ENCODE measurements at regions not wholly inside any gene's neighbourhood (a gene's known extent, or its start where the extent isn't known, plus 50 kb on each side); places are given as distances from the start of the nearest gene placed in this dataset.
A peak's percentile ranks its signal among the peaks of the same experiment; 100 is the strongest.
"Not testable (repeated sequence)": the region's sequence is repeated elsewhere in the genome, so short reads cannot be mapped to it uniquely, and the experiment has no call there.

DNA sequence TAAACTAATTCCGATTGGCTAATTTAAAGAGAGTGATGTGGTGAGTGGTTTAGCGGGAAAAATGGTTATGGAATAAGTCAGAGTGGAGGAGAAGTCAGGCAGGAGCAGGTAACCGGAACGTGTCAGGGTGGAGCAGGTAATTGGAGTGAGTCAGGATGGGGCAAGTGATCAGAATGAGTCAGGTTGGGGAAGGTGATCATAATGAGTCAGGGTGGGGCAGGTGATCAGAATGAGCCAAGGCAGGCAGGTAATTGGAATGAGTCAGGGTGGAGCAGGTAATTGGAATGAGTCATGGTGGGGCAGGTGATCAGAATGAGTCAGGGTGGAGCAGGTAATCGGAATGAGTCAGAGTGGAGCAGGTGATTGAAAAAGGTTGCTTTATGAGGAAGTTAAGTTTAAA, 101.4 kb downstream of the TMEM167A start:
- CTCF ChIA-PET (ENCODE audit: unreplicated experiment), result no interaction called here
- POLR2A ChIA-PET, result no interaction called here
- intact Hi-C loops (cut with micrococcal nuclease; ENCODE audit: unreplicated experiment), result no loop called here
- H3K4me3 ChIP-seq (ENCODE audit: low read depth, low read length, poor library complexity, severe bottlenecking), result no peak overlapping the region
- no peak overlapping the region for H3K27ac ChIP-seq (ENCODE audit: low read depth, low read length, poor library complexity, severe bottlenecking)
- H3K36me3 ChIP-seq (ENCODE audit: insufficient read depth, low read length), result no peaks in the 10 kb centered on the region
- DNase-seq (ENCODE audit: low spot score), result no peak
- no peaks in the 10 kb centered on the region for H3K79me2 ChIP-seq (ENCODE audit: insufficient read depth, low read depth, low read length)
- peaks cover 8% of the 10 kb centered on the region; the same call in 1 of the 2 replicates for H3K9me3 ChIP-seq (ENCODE audit: low read length)
- no peaks in the 10 kb centered on the region for H3K9me2 ChIP-seq (ENCODE audit: insufficient read depth, low read length)
- H3K4me1 ChIP-seq (ENCODE audit: insufficient read depth, low read length, poor library complexity, severe bottlenecking), result no peaks in the 10 kb centered on the region
- no peak overlapping the region for H2AFZ ChIP-seq (ENCODE audit: low read length)
- TF ChIP-seq, protein P1, sequence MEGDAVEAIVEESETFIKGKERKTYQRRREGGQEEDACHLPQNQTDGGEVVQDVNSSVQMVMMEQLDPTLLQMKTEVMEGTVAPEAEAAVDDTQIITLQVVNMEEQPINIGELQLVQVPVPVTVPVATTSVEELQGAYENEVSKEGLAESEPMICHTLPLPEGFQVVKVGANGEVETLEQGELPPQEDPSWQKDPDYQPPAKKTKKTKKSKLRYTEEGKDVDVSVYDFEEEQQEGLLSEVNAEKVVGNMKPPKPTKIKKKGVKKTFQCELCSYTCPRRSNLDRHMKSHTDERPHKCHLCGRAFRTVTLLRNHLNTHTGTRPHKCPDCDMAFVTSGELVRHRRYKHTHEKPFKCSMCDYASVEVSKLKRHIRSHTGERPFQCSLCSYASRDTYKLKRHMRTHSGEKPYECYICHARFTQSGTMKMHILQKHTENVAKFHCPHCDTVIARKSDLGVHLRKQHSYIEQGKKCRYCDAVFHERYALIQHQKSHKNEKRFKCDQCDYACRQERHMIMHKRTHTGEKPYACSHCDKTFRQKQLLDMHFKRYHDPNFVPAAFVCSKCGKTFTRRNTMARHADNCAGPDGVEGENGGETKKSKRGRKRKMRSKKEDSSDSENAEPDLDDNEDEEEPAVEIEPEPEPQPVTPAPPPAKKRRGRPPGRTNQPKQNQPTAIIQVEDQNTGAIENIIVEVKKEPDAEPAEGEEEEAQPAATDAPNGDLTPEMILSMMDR (conservative IDR thresholded peaks at IDR 0.05; ENCODE audit: low read length), result no peak
- TF ChIP-seq EZH2phosphoT487 (IDR thresholded peaks at IDR 0.05; ENCODE audit: borderline replicate concordance, low read depth, low read length), result no peak
- H4K20me1 ChIP-seq (ENCODE audit: insufficient read depth, low read length), result no peaks in the 10 kb centered on the region
- no TSS peak for BruUV-seq (replicated peaks)
- no peak overlapping the region for H3K4me2 ChIP-seq (ENCODE audit: low read length)

- peaks cover 8% of the 10 kb centered on the region; the same call in 1 of the 2 replicates for H3K9me3 ChIP-seq (ENCODE audit: low read length)
- H3K9me2 ChIP-seq (ENCODE audit: insufficient read depth, low read length), result no peaks in the 10 kb centered on the region
- no peak overlapping the region for H3K4me2 ChIP-seq (ENCODE audit: low read length)
- no peak overlapping the region for H3K27ac ChIP-seq (ENCODE audit: low read depth, low read length, poor library complexity, severe bottlenecking)
- intact Hi-C loops (cut with micrococcal nuclease; ENCODE audit: unreplicated experiment), result no loop called here
- CTCF ChIA-PET (ENCODE audit: unreplicated experiment), result no interaction called here
- no TSS peak for BruUV-seq (replicated peaks)
- H3K79me2 ChIP-seq (ENCODE audit: insufficient read depth, low read depth, low read length), result no peaks in the 10 kb centered on the region
- DNase-seq (ENCODE audit: low spot score), result peak; percentile 6
- H2AFZ ChIP-seq (ENCODE audit: low read length), result no peak overlapping the region
- TF ChIP-seq, protein P1 (conservative IDR thresholded peaks at IDR 0.05; ENCODE audit: low read length), result no peak
- TF ChIP-seq EZH2phosphoT487 (IDR thresholded peaks at IDR 0.05; ENCODE audit: borderline replicate concordance, low read depth, low read length), result no peak
- POLR2A ChIA-PET, result no interaction called here
- no peaks in the 10 kb centered on the region for H3K4me1 ChIP-seq (ENCODE audit: insufficient read depth, low read length, poor library complexity, severe bottlenecking)
- no peaks in the 10 kb centered on the region for H4K20me1 ChIP-seq (ENCODE audit: insufficient read depth, low read length)
- H3K4me3 ChIP-seq (ENCODE audit: low read depth, low read length, poor library complexity, severe bottlenecking), result no peak overlapping the region
- H3K36me3 ChIP-seq (ENCODE audit: insufficient read depth, low read length), result no peaks in the 10 kb centered on the region
Measured at GRCh38 chr5:82975396-82975795, 101.8 kb downstream of the TMEM167A start.

DNA sequence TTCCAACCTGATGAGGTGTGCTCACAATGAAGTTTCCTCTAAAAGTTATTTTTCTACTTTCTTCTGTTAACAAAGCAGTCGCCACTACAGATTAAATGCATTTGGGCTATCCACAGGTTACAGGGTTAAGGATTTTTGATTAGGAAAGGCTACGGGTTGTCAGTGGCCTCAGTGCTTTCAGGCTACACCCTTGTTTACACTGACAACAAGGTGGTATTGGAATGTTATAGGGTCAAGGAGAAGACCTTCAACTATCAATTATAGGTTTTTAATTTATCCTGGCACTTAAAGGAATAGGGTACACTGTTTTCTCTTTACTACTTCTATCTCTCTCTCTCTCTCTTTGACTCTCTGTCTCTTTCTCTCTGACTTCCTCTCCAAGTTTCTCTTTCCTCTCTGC, 102.8 kb downstream of the TMEM167A start:
- H2AFZ ChIP-seq (ENCODE audit: low read length); intact Hi-C loops (cut with micrococcal nuclease; ENCODE audit: unreplicated experiment); H3K4me2 ChIP-seq (ENCODE audit: low read length); H3K9me3 ChIP-seq (ENCODE audit: low read length); H3K79me2 ChIP-seq (ENCODE audit: insufficient read depth, low read depth, low read length); H3K27ac ChIP-seq (ENCODE audit: low read depth, low read length, poor library complexity, severe bottlenecking); H3K4me1 ChIP-seq (ENCODE audit: insufficient read depth, low read length, poor library complexity, severe bottlenecking); POLR2A ChIA-PET; BruUV-seq (replicated peaks); DNase-seq (ENCODE audit: low spot score); H4K20me1 ChIP-seq (ENCODE audit: insufficient read depth, low read length); H3K9me2 ChIP-seq (ENCODE audit: insufficient read depth, low read length); H3K4me3 ChIP-seq (ENCODE audit: low read depth, low read length, poor library complexity, severe bottlenecking); H3K36me3 ChIP-seq (ENCODE audit: insufficient read depth, low read length); CTCF ChIA-PET (ENCODE audit: unreplicated experiment): not testable (repeated sequence)
